H1 (cell line): ENCODE measurements at regions not wholly inside any gene's neighbourhood (a gene's known extent, or its start where the extent isn't known, plus 50 kb on each side); places are given as distances from the start of the nearest gene placed in this dataset.
A peak's percentile ranks its signal among the peaks of the same experiment; 100 is the strongest.

ENCODE experiments used
- CTCF ChIA-PET: fragments of 300-600 bp; sonication (Branson Sonifier 250); formaldehyde crosslinking; loops from one replicate; lab custom pipeline; 2021; ENCODE audit not compliant: partially characterized antibody; lab: Charles Lee
- POLR2A ChIA-PET: fragments of 300-600 bp; sonication (Branson Sonifier 250); formaldehyde crosslinking; loops from one replicate; lab custom pipeline; 2021; ENCODE audit warnings: inconsistent platforms; ENCODE audit not compliant: partially characterized antibody; lab: Charles Lee
- DNase-seq, 2 experiments: peaks; one replicate each; pipeline versions ENCODE4 v3.0.0 to v3.0.0-alpha.2; 2010 to 2022; ENCODE audit warnings: low spot score in 2 of 2, low read depth in 1 of 2, mixed read lengths in 1 of 2
- FAIRE-seq: peaks from 2 replicates; lab custom pipeline; 2011; peaks lifted over from hg19 to GRCh38; lab: Jason Lieb, UNC
- H2AFZ ChIP-seq: 2 replicates; pipeline ENCODE4 v1.8.1; 2012; ENCODE audit warnings: low read length, inconsistent platforms
- H2AK5ac ChIP-seq: 2 replicates; pipeline ENCODE4 v1.6.1; 2013; ENCODE audit warnings: low read depth, low read length
- H2BK120ac ChIP-seq: replicated peaks from 2 replicates; pipeline ENCODE3; 2013; ENCODE audit warnings: low read depth, low read length, inconsistent platforms
- H2BK12ac ChIP-seq: 2 replicates; pipeline ENCODE4 v1.6.1; 2013; ENCODE audit warnings: low read depth, low read length
- H2BK15ac ChIP-seq: 2 replicates; pipeline ENCODE4 v1.6.1; 2013; ENCODE audit warnings: low read length
- H2BK20ac ChIP-seq: 2 replicates; pipeline ENCODE4 v1.6.1; 2013; ENCODE audit warnings: low read length
- H2BK5ac ChIP-seq: 2 replicates; pipeline ENCODE4 v1.6.1; 2013; ENCODE audit warnings: low read depth, low read length
- H3K14ac ChIP-seq: 2 replicates; pipeline ENCODE4 v1.6.1; 2013; ENCODE audit warnings: inconsistent platforms; ENCODE audit not compliant: insufficient read length
- H3K18ac ChIP-seq: 2 replicates; pipeline ENCODE4 v1.6.1; 2013; ENCODE audit warnings: low read length; ENCODE audit errors: extremely low read depth
- H3K23ac ChIP-seq: 2 replicates; pipeline ENCODE4 v1.6.1; 2013; ENCODE audit warnings: inconsistent platforms; ENCODE audit not compliant: insufficient read length
- H3K23me2 ChIP-seq: 2 replicates; pipeline ENCODE4 v1.6.1; 2013; ENCODE audit warnings: low read depth, low read length
- H3K27ac ChIP-seq: 2 replicates; pipeline ENCODE4 v1.6.1; 2011; ENCODE audit warnings: low read depth, low read length, inconsistent platforms
- H3K27me3 ChIP-seq, 4 experiments: replicated peaks in 1 of 4; 1 replicate in 1 of 4; 2 replicates in 3 of 4; pipeline versions ENCODE4 v1.6.1 to v1.8.1; 2011 to 2013; ENCODE audit warnings: low read length in 3 of 4, mild to moderate bottlenecking in 3 of 4, inconsistent platforms in 2 of 4, mixed read lengths in 2 of 4, moderate library complexity in 1 of 4; ENCODE audit not compliant: control insufficient read depth in 3 of 4, insufficient read depth in 3 of 4; ENCODE audit errors: extremely low read depth in 1 of 4
- H3K36me3 ChIP-seq, 4 experiments: 2 replicates each; pipeline versions ENCODE4 v1.6.1 to v1.8.1; 2011 to 2013; ENCODE audit warnings: mild to moderate bottlenecking in 4 of 4, low read length in 3 of 4, moderate library complexity in 2 of 4, control low read depth in 1 of 4, inconsistent platforms in 1 of 4; ENCODE audit not compliant: insufficient read depth in 4 of 4, control insufficient read depth in 2 of 4
- H3K4ac ChIP-seq: replicated peaks from 2 replicates; pipeline ENCODE3; 2013; ENCODE audit warnings: low read length, low read depth, mixed read lengths, inconsistent platforms; ENCODE audit not compliant: insufficient read length
- H3K4me1 ChIP-seq, 4 experiments: replicated peaks in 1 of 4; 1 replicate in 1 of 4; 2 replicates in 3 of 4; pipeline versions ENCODE4 v1.6.1 to v1.8.1; 2011 to 2013; ENCODE audit warnings: low read length in 3 of 4, inconsistent platforms in 2 of 4, mixed read lengths in 1 of 4; ENCODE audit not compliant: insufficient read depth in 4 of 4, control insufficient read depth in 3 of 4
- H3K4me2 ChIP-seq, 2 experiments: 2 replicates each; pipeline versions ENCODE4 v1.6.1 to v1.8.1; 2011 to 2013; ENCODE audit warnings: low read depth in 2 of 2, low read length in 2 of 2, control low read depth in 1 of 2, inconsistent platforms in 1 of 2, mild to moderate bottlenecking in 1 of 2; ENCODE audit not compliant: insufficient read depth in 1 of 2
- H3K4me3 ChIP-seq, 4 experiments: fragments of 200-600, 300-600 bp in 1 of 4; sonication (generic), shearing (Covaris generic), sonication (Bioruptor Twin) in 1 of 4; 2 replicates each; pipeline versions ENCODE4 v1.5.1 to v1.8.1; 2011 to 2016; ENCODE audit warnings: low read length in 4 of 4, low read depth in 3 of 4, control low read depth in 2 of 4, inconsistent platforms in 2 of 4, mild to moderate bottlenecking in 2 of 4, mixed read lengths in 1 of 4, moderate library complexity in 1 of 4; ENCODE audit not compliant: insufficient read depth in 2 of 4; ENCODE audit errors: extremely low read depth in 1 of 4
- H3K56ac ChIP-seq: replicated peaks from 2 replicates; pipeline ENCODE3; 2013; ENCODE audit warnings: low read depth, mild to moderate bottlenecking, mixed read lengths, low read length, inconsistent platforms; ENCODE audit not compliant: insufficient read length
- H3K79me1 ChIP-seq: 2 replicates; pipeline ENCODE4 v1.6.1; 2013; ENCODE audit warnings: low read depth, low read length, control low read depth
- H3K79me2 ChIP-seq, 2 experiments: 2 replicates each; pipeline versions ENCODE4 v1.6.1 to v1.8.1; 2012 to 2013; ENCODE audit warnings: low read length in 2 of 2, mild to moderate bottlenecking in 2 of 2, inconsistent platforms in 1 of 2; ENCODE audit not compliant: insufficient read depth in 2 of 2, control insufficient read depth in 1 of 2
- H3K9ac ChIP-seq, 4 experiments: replicated peaks in 1 of 4; 1 replicate in 1 of 4; 2 replicates in 3 of 4; pipeline versions ENCODE4 v1.6.1 to v1.8.1; 2011 to 2013; ENCODE audit warnings: low read depth in 3 of 4, low read length in 3 of 4, control low read depth in 2 of 4, mild to moderate bottlenecking in 2 of 4, moderate library complexity in 2 of 4, inconsistent platforms in 1 of 4; ENCODE audit errors: extremely low read depth in 1 of 4
- H3K9me3 ChIP-seq, 2 experiments: 2 replicates each; pipeline versions ENCODE4 v1.6.1 to v1.8.1; 2012 to 2013; ENCODE audit warnings: mild to moderate bottlenecking in 2 of 2, moderate library complexity in 2 of 2, control low read depth in 1 of 2, inconsistent platforms in 1 of 2, low read depth in 1 of 2, low read length in 1 of 2, mixed read lengths in 1 of 2; ENCODE audit not compliant: insufficient read depth in 2 of 2
- H4K20me1 ChIP-seq, 2 experiments: replicated peaks in 1 of 2; 2 replicates each; pipeline versions ENCODE3 to v1.8.1; 2011 to 2013; ENCODE audit warnings: inconsistent platforms in 2 of 2, low read length in 2 of 2, mild to moderate bottlenecking in 1 of 2; ENCODE audit not compliant: insufficient read depth in 2 of 2, control insufficient read depth in 1 of 2
- H4K5ac ChIP-seq: 2 replicates; pipeline ENCODE4 v1.6.1; 2013; ENCODE audit warnings: low read length, low read depth, mixed read lengths, inconsistent platforms; ENCODE audit not compliant: insufficient read length
- H4K8ac ChIP-seq: 2 replicates; pipeline ENCODE4 v1.8.0; 2013; ENCODE audit warnings: mild to moderate bottlenecking, moderate library complexity, low read length, inconsistent platforms; ENCODE audit not compliant: insufficient read depth; ENCODE audit errors: extremely low read depth
- H4K91ac ChIP-seq: replicated peaks from 2 replicates; pipeline ENCODE3; 2013; ENCODE audit warnings: low read length, mixed read lengths, inconsistent platforms; ENCODE audit not compliant: insufficient read length
- CEBPB ChIP-seq: IDR thresholded peaks from 2 replicates; pipeline ENCODE4 v1.6.1; 2012; ENCODE audit warnings: low read depth, low read length
- CHD2 ChIP-seq: IDR thresholded peaks from 2 replicates; pipeline ENCODE4 v1.6.1; 2012; ENCODE audit warnings: low read length, improper control_type of control experiment
- CTCF ChIP-seq, 3 experiments: IDR thresholded peaks; 1 replicate in 2 of 3; 2 replicates in 1 of 3; pipeline versions ENCODE4 v1.5.1 to v1.6.1; 2011; ENCODE audit warnings: low read length in 3 of 3, mild to moderate bottlenecking in 3 of 3, inconsistent platforms in 2 of 3, low read depth in 1 of 3, moderate library complexity in 1 of 3; ENCODE audit not compliant: insufficient read depth in 1 of 3; ENCODE audit errors: control extremely low read depth in 1 of 3
- NANOG ChIP-seq: IDR thresholded peaks from 2 replicates; pipeline ENCODE4 v1.6.1; 2011; ENCODE audit warnings: low read length, low read depth, mild to moderate bottlenecking, inconsistent platforms; ENCODE audit not compliant: insufficient read depth, poor library complexity, severe bottlenecking
- RXRA ChIP-seq: IDR thresholded peaks from 2 replicates; pipeline ENCODE4 v1.6.1; 2011; ENCODE audit warnings: low read depth, mild to moderate bottlenecking, low read length, moderate library complexity; ENCODE audit not compliant: insufficient read depth
- SIRT6 ChIP-seq: IDR thresholded peaks from one replicate; pipeline ENCODE4 v1.7.1; 2012; ENCODE audit warnings: low read length, inconsistent platforms
- SP1 ChIP-seq: IDR thresholded peaks from 2 replicates; pipeline ENCODE4 v1.6.1; 2011; ENCODE audit warnings: low read depth, low read length
- TBP ChIP-seq: IDR thresholded peaks from 2 replicates; pipeline ENCODE4 v1.6.1; 2011; ENCODE audit warnings: low read depth, low read length, improper control_type of control experiment
- WGBS, 2 experiments: shearing (Covaris generic) in 1 of 2; methylation state at CpG; one replicate each; pipeline versions ENCODE4 v1.1.6 to v1.1.7; 2013 to 2015; ENCODE audit warnings: low lambda C conversion rate in 2 of 2, mixed read lengths in 2 of 2, inconsistent platforms in 1 of 2, low coverage in 1 of 2, missing lambda C conversion rate in 1 of 2; ENCODE audit not compliant: insufficient replicate concordance in 2 of 2, insufficient coverage in 1 of 2, insufficient read length in 1 of 2; ENCODE audit errors: extremely low coverage in 1 of 2, missing lambda C conversion rate in 1 of 2; 5-methylcytosine and 5-hydroxymethylcytosine counted together
- TF ChIP-seq, protein P1 (sequence below): IDR thresholded peaks from 2 replicates; pipeline ENCODE4 v1.6.1; 2012; ENCODE audit warnings: inconsistent platforms

- no peaks in the 10 kb centered on the region for H3K79me2 ChIP-seq
- H4K5ac ChIP-seq = no peak overlapping the region
- H3K9ac ChIP-seq = no peak overlapping the region
- H3K18ac ChIP-seq = no peak overlapping the region
- H2BK5ac ChIP-seq = no peak overlapping the region
- no peak overlapping the region for H3K4ac ChIP-seq
- H4K8ac ChIP-seq = no peak overlapping the region
- no peak overlapping the region for H2AK5ac ChIP-seq
- H2BK15ac ChIP-seq = no peak overlapping the region
- no peaks in the 10 kb centered on the region for H3K9me3 ChIP-seq
- FAIRE-seq (peak; percentile 55), DNase-seq (no peak)
- H3K4me2 ChIP-seq = no peak overlapping the region
- H3K56ac ChIP-seq = no peak overlapping the region
- no peak overlapping the region for H3K4me3 ChIP-seq
- H4K20me1 ChIP-seq = no peaks in the 10 kb centered on the region
- peak in 2 of 3 experiments; percentile 14 to 23; a peak in 2 of 4 replicates for TF ChIP-seq CTCF (IDR thresholded peaks at IDR 0.05; ENCODE audit: control extremely low read depth in 1 of 3, insufficient read depth in 1 of 3, low read depth in 1 of 3, low read length in 3 of 3)
- no peak for TF ChIP-seq NANOG
- TF ChIP-seq CEBPB = peak; percentile 57
- no peak for TF ChIP-seq RXRA
- no peak for TF ChIP-seq SIRT6
- no peak for TF ChIP-seq TBP
- TF ChIP-seq, protein P1, sequence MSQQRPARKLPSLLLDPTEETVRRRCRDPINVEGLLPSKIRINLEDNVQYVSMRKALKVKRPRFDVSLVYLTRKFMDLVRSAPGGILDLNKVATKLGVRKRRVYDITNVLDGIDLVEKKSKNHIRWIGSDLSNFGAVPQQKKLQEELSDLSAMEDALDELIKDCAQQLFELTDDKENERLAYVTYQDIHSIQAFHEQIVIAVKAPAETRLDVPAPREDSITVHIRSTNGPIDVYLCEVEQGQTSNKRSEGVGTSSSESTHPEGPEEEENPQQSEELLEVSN = no peak
- TF ChIP-seq CHD2 = no peak
- TF ChIP-seq SP1 = no peak
- H3K23me2 ChIP-seq = no peaks in the 10 kb centered on the region
- CTCF ChIA-PET = interaction anchor here (0.7 to 3.7 kb wide), 28 partner anchors 8 to 1229 kb away, joined by 3 to 23 read pairs (median 4); no protein-coding TSS in a partner anchor
- no peak overlapping the region for H2BK12ac ChIP-seq
- H4K91ac ChIP-seq = no peak overlapping the region
- H3K27ac ChIP-seq = no peak overlapping the region
- H2AFZ ChIP-seq = no peak overlapping the region
- H2BK20ac ChIP-seq = no peak overlapping the region
- POLR2A ChIA-PET = no interaction called here
- H3K4me1 ChIP-seq = peaks cover 0 to 4% (median 0%) of the 10 kb centered on the region in 4 experiments; a peak in 2 of 7 replicates
- H2BK120ac ChIP-seq = no peak overlapping the region
- no peak overlapping the region for H3K14ac ChIP-seq
- H3K36me3 ChIP-seq = no peaks in the 10 kb centered on the region
- no peak overlapping the region for H3K23ac ChIP-seq
- no peaks in the 10 kb centered on the region for H3K27me3 ChIP-seq
- 86% methylated on average over 3 of the region's 3 CpGs; no CpG with 5 or more reads in 1 of the 2 experiments for WGBS, 2 experiments
- no peaks in the 10 kb centered on the region for H3K79me1 ChIP-seq
Observed at GRCh38 chr4:180557348-180557747, 1685.9 kb upstream of the TENM3 start.
